Panc1 (cell line): ENCODE measurements at regions not wholly inside any gene's neighbourhood (a gene's known extent, or its start where the extent isn't known, plus 50 kb on each side); places are given as distances from the start of the nearest gene placed in this dataset.

Experiments used
- ATAC-seq: fragments of 200-7000 bp; cut with Tn5 transposase; 2 replicates; pipeline ENCODE4 v1.9.1; 2020; ENCODE audit warnings: mild to moderate bottlenecking, moderate library complexity
- BruUV-seq: library from RNA; stranded (reverse); fragments of 400-500 nt; replicated peaks from 2 replicates; lab custom pipeline; 2021; lab: Mats Ljungman, UMichigan
- CTCF ChIA-PET: fragments of 300-600 bp; sonication (Branson Sonifier 250); formaldehyde crosslinking; loops from one replicate; lab custom pipeline; 2022; ENCODE audit warnings: antibody characterized with exemption; lab: Charles Lee
- POLR2A ChIA-PET: fragments of 300-600 bp; sonication (Branson Sonifier 250); formaldehyde crosslinking; loops from one replicate; lab custom pipeline; 2022; ENCODE audit warnings: antibody characterized with exemption; lab: Charles Lee
- DNase-seq: peaks from one replicate; pipeline ENCODE4 v3.0.0-alpha.2; 2010; ENCODE audit warnings: low read depth, low spot score
- H3K27ac ChIP-seq: 2 replicates; pipeline ENCODE4 v1.5.1; 2011; ENCODE audit warnings: mild to moderate bottlenecking, low read length, inconsistent platforms
- H3K27me3 ChIP-seq: fragments of 200-500 bp; sonication (Bioruptor generic); 2 replicates; pipeline ENCODE4 v1.6.0; 2014; ENCODE audit warnings: low read length, inconsistent platforms; ENCODE audit not compliant: control insufficient read depth, insufficient read depth
- H3K36me3 ChIP-seq: fragments of 200-500 bp; sonication (Bioruptor generic); 2 replicates; pipeline ENCODE4 v1.5.1; 2014; ENCODE audit warnings: inconsistent platforms, mild to moderate bottlenecking, low read length, moderate library complexity; ENCODE audit not compliant: control insufficient read depth, insufficient read depth
- H3K4me1 ChIP-seq: 2 replicates; pipeline ENCODE4 v1.5.1; 2011; ENCODE audit warnings: inconsistent platforms, mild to moderate bottlenecking, low read length, moderate library complexity; ENCODE audit not compliant: control insufficient read depth, insufficient read depth
- H3K4me3 ChIP-seq, 2 experiments: 2 replicates each; pipeline ENCODE4 v1.5.1; 2011 to 2012; ENCODE audit warnings: low read depth in 2 of 2, low read length in 2 of 2, mild to moderate bottlenecking in 2 of 2, inconsistent platforms in 1 of 2, moderate library complexity in 1 of 2
- H3K9me3 ChIP-seq: fragments of 200-500 bp; sonication (Bioruptor generic); 2 replicates; pipeline ENCODE4 v1.5.1; 2014; ENCODE audit warnings: low read depth, mild to moderate bottlenecking, inconsistent platforms, low read length, moderate library complexity; ENCODE audit not compliant: control insufficient read depth, insufficient read depth
- POLR2AphosphoS5 ChIP-seq: IDR thresholded peaks from 2 replicates; pipeline ENCODE4 v1.6.1; 2012; ENCODE audit warnings: mild to moderate bottlenecking, low read depth, low read length, moderate library complexity
- SIN3A ChIP-seq: IDR thresholded peaks from 2 replicates; pipeline ENCODE4 v1.6.1; 2012; ENCODE audit warnings: low read depth, mild to moderate bottlenecking, low read length, moderate library complexity, borderline replicate concordance; ENCODE audit not compliant: insufficient read depth
- TCF7L2 ChIP-seq: IDR thresholded peaks from 2 replicates; pipeline ENCODE4 v1.6.1; 2011; ENCODE audit warnings: mild to moderate bottlenecking, low read depth, low read length, inconsistent platforms
- in situ Hi-C: cut with HindIII; loops from 2 replicates; pipeline ENCODE4 v1.10.0; 2016; ENCODE audit warnings: low sequenced_read_pairs, low pct_unique_long_range_greater_than_20kb
- intact Hi-C: fragments of 100-400 bp; cut with micrococcal nuclease; formaldehyde crosslinking; loops from one replicate; pipeline ENCODE4 v1.10.0; 2022; ENCODE audit not compliant: unreplicated experiment
- TF ChIP-seq, protein P1 (sequence below): fragments of 450-650 bp; IDR thresholded peaks from 2 replicates; pipeline ENCODE4 v1.5.1; 2017; ENCODE audit warnings: mild to moderate bottlenecking
- TF ChIP-seq, protein P2 (sequence below), 2 experiments: IDR thresholded peaks; 2 replicates each; pipeline ENCODE4 v1.6.1; 2011 to 2012; ENCODE audit warnings: low read depth in 2 of 2, control low read depth in 1 of 2, low read length in 1 of 2, mild to moderate bottlenecking in 1 of 2, moderate library complexity in 1 of 2; ENCODE audit not compliant: insufficient read depth in 1 of 2

DNA sequence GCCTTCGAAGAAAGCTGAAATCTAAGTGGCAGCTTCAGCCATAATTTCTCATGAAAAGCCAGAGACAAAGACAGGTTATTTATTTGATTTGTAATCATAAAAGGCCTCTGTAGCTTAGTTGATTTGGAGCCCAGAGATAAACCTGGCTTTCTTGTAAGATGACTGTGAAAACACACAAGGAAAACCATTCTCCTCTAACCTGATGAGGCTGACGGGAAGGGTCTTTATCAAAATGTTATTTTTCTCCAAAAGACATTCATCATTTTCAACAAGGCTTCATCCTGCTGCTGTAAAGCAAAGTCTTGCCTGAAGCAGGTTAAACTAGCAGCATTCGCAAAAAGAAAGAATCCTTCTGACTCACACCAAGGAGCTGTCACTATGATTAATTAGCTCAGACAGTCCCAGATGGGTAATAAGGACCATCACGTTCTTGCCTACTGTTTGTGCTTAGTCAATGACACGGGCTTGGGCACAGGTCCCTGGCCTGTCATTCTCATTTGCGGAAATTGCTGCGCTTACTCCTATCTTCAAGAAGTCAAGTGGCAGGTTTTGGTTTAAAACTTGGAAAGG, 286.6 kb downstream of the C12orf75 start:
- H3K27ac ChIP-seq = no peak overlapping the region
- no peak for ATAC-seq
- BruUV-seq = no TSS peak
- H3K36me3 ChIP-seq = no peaks in the 10 kb centered on the region
- no peaks in the 10 kb centered on the region for H3K27me3 ChIP-seq
- TF ChIP-seq POLR2AphosphoS5 = no peak
- TF ChIP-seq, protein P1, sequence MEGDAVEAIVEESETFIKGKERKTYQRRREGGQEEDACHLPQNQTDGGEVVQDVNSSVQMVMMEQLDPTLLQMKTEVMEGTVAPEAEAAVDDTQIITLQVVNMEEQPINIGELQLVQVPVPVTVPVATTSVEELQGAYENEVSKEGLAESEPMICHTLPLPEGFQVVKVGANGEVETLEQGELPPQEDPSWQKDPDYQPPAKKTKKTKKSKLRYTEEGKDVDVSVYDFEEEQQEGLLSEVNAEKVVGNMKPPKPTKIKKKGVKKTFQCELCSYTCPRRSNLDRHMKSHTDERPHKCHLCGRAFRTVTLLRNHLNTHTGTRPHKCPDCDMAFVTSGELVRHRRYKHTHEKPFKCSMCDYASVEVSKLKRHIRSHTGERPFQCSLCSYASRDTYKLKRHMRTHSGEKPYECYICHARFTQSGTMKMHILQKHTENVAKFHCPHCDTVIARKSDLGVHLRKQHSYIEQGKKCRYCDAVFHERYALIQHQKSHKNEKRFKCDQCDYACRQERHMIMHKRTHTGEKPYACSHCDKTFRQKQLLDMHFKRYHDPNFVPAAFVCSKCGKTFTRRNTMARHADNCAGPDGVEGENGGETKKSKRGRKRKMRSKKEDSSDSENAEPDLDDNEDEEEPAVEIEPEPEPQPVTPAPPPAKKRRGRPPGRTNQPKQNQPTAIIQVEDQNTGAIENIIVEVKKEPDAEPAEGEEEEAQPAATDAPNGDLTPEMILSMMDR = no peak
- TF ChIP-seq, protein P2, sequence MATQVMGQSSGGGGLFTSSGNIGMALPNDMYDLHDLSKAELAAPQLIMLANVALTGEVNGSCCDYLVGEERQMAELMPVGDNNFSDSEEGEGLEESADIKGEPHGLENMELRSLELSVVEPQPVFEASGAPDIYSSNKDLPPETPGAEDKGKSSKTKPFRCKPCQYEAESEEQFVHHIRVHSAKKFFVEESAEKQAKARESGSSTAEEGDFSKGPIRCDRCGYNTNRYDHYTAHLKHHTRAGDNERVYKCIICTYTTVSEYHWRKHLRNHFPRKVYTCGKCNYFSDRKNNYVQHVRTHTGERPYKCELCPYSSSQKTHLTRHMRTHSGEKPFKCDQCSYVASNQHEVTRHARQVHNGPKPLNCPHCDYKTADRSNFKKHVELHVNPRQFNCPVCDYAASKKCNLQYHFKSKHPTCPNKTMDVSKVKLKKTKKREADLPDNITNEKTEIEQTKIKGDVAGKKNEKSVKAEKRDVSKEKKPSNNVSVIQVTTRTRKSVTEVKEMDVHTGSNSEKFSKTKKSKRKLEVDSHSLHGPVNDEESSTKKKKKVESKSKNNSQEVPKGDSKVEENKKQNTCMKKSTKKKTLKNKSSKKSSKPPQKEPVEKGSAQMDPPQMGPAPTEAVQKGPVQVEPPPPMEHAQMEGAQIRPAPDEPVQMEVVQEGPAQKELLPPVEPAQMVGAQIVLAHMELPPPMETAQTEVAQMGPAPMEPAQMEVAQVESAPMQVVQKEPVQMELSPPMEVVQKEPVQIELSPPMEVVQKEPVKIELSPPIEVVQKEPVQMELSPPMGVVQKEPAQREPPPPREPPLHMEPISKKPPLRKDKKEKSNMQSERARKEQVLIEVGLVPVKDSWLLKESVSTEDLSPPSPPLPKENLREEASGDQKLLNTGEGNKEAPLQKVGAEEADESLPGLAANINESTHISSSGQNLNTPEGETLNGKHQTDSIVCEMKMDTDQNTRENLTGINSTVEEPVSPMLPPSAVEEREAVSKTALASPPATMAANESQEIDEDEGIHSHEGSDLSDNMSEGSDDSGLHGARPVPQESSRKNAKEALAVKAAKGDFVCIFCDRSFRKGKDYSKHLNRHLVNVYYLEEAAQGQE (IDR thresholded peaks at IDR 0.05; ENCODE audit: insufficient read depth in 1 of 2, low read depth in 2 of 2, low read length in 1 of 2) = no peak
- TF ChIP-seq SIN3A = no peak
- no peak for TF ChIP-seq TCF7L2
- H3K9me3 ChIP-seq = no peaks in the 10 kb centered on the region
- ChIA-PET CTCF (no interaction called here), POLR2A (no interaction called here)
- no peaks in the 10 kb centered on the region for H3K4me1 ChIP-seq
- intact Hi-C loops (no loop called here), in situ Hi-C loops (no loop called here)
- H3K4me3 ChIP-seq = no peak overlapping the region
- DNase-seq = no peak

DNA sequence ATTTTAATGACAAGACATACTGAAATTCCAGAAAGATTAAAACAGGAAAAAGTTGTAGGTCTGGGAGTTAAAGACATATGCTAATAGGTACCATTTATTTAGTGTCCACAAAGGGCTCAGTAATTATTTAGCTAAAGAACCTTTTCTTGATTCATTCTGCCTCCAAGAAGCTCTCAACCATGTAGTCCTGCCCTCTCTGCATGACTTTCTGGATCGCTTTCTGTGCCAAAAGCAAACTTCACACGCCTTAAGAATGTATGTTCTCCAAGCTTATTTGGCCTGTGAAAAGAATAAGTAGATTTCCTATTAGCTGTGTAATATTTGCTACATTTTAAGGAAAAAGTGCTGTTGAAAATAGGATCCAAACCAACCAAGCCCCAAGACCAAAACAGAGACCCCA, 291.7 kb downstream of the C12orf75 start:
- Histone ChIP-seq H3K36me3 (no peaks in the 10 kb centered on the region), H3K27ac (no peak overlapping the region), H3K4me3 (no peak overlapping the region), H3K9me3 (no peaks in the 10 kb centered on the region), H3K4me1 (no peaks in the 10 kb centered on the region), H3K27me3 (no peaks in the 10 kb centered on the region)
- intact Hi-C loops (no loop called here), in situ Hi-C loops (no loop called here)
- no TSS peak for BruUV-seq
- TF ChIP-seq, protein P1 = no peak
- no peak for TF ChIP-seq SIN3A
- TF ChIP-seq POLR2AphosphoS5 = no peak
- ATAC-seq (no peak), DNase-seq (no peak)
- POLR2A ChIA-PET = no interaction called here
- CTCF ChIA-PET = no interaction called here
